HepG2 (cell line): ENCODE measurements at regions not wholly inside any gene's neighbourhood (a gene's known extent, or its start where the extent isn't known, plus 50 kb on each side); places are given as distances from the start of the nearest gene placed in this dataset.

ENCODE experiments used
- ATAC-seq: fragments of 200-7000 bp; cut with Tn5 transposase; 3 replicates; pipeline ENCODE4 v1.9.1; 2020; ENCODE audit warnings: mild to moderate bottlenecking, moderate library complexity
- BruUV-seq: library from RNA; stranded (reverse); fragments of 400-500 nt; replicated peaks from 2 replicates; lab custom pipeline; 2021; lab: Mats Ljungman, UMichigan
- CTCF ChIA-PET: fragments of 300-600 bp; formaldehyde crosslinking; extraction: SDS; loops from one replicate; lab custom pipeline; 2021; ENCODE audit warnings: low total read pairs, inconsistent platforms, low intra/inter-chr PET ratio; lab: Yijun Ruan, JAX
- POLR2A ChIA-PET: fragments of 350-600 bp; sonication (Branson Sonifier 250); formaldehyde crosslinking; loops from one replicate; lab custom pipeline; 2020; ENCODE audit warnings: antibody characterized with exemption, inconsistent platforms; lab: Yijun Ruan, JAX
- DNase-seq: peaks from one replicate; pipeline ENCODE4 v3.0.0-alpha.2; 2015; ENCODE audit warnings: low spot score
- FAIRE-seq: peaks from 3 replicates; lab custom pipeline; 2011; peaks lifted over from hg19 to GRCh38; lab: Jason Lieb, UNC
- H2AFZ ChIP-seq: one replicate; pipeline ENCODE4 v1.6.1; 2011; ENCODE audit warnings: low read length, inconsistent platforms
- H3K27ac ChIP-seq: fragments of 300-600 bp; 3 replicates; pipeline ENCODE4 v1.8.0; 2011; ENCODE audit warnings: mixed run types, mild to moderate bottlenecking, mixed read lengths, low read length, inconsistent platforms; ENCODE audit not compliant: insufficient read depth; ENCODE audit errors: extremely low read length
- H3K27me3 ChIP-seq, 2 experiments: fragments of 200-600 bp in 1 of 2; 2 replicates in 1 of 2; 3 replicates in 1 of 2; pipeline versions ENCODE4 v1.6.0 to v1.8.0; 2011; ENCODE audit warnings: low read length in 2 of 2, mild to moderate bottlenecking in 2 of 2, moderate library complexity in 2 of 2, inconsistent platforms in 1 of 2; ENCODE audit not compliant: insufficient read depth in 2 of 2, control insufficient read depth in 1 of 2
- H3K36me3 ChIP-seq, 2 experiments: fragments of 200-600 bp in 1 of 2; replicated peaks in 1 of 2; 2 replicates in 1 of 2; 3 replicates in 1 of 2; pipeline versions ENCODE4 v1.5.1 to v1.8.0; 2011; ENCODE audit warnings: low read length in 2 of 2, inconsistent platforms in 1 of 2; ENCODE audit not compliant: insufficient read depth in 2 of 2, control insufficient read depth in 1 of 2
- H3K4me1 ChIP-seq: 2 replicates; pipeline ENCODE4 v1.5.1; 2012; ENCODE audit warnings: low read length, inconsistent platforms; ENCODE audit not compliant: insufficient read depth
- H3K4me2 ChIP-seq: 2 replicates; pipeline ENCODE4 v1.6.0; 2011; ENCODE audit warnings: low read depth, low read length, inconsistent platforms
- H3K4me3 ChIP-seq, 3 experiments: fragments of 200-600 bp in 1 of 3; sonication (generic), shearing (Covaris generic) in 1 of 3; replicated peaks in 1 of 3; 2 replicates each; pipeline ENCODE4 v1.5.1; 2011 to 2016; ENCODE audit warnings: low read length in 3 of 3, inconsistent platforms in 2 of 3, low read depth in 2 of 3, mild to moderate bottlenecking in 2 of 3, control low read depth in 1 of 3, mixed read lengths in 1 of 3; ENCODE audit not compliant: insufficient read depth in 1 of 3
- H3K79me2 ChIP-seq: one replicate; pipeline ENCODE4 v1.6.1; 2011; ENCODE audit warnings: low read length, inconsistent platforms; ENCODE audit not compliant: insufficient read depth
- H3K9ac ChIP-seq: 2 replicates; pipeline ENCODE4 v1.6.0; 2011; ENCODE audit warnings: mild to moderate bottlenecking, low read depth, low read length, inconsistent platforms; ENCODE audit not compliant: insufficient read depth
- H3K9me3 ChIP-seq: 2 replicates; pipeline ENCODE4 v1.5.1; 2012; ENCODE audit warnings: mild to moderate bottlenecking, low read length
- H4K20me1 ChIP-seq: 2 replicates; pipeline ENCODE4 v1.6.0; 2011; ENCODE audit warnings: inconsistent platforms, mild to moderate bottlenecking, low read length, moderate library complexity; ENCODE audit not compliant: insufficient read depth
- HNF4G ChIP-seq, 2 experiments: sonication (generic) in 1 of 2; formaldehyde crosslinking in 1 of 2; IDR thresholded peaks; 2 replicates each; pipeline versions ENCODE4 v1.4.0 to v1.6.1; 2011 to 2020; ENCODE audit warnings: borderline replicate concordance in 2 of 2, low read depth in 2 of 2, mild to moderate bottlenecking in 2 of 2, low read length in 1 of 2, missing genetic modification reagents in 1 of 2, moderate library complexity in 1 of 2
- RARG ChIP-seq: sonication (generic); formaldehyde crosslinking; IDR thresholded peaks from 2 replicates; pipeline ENCODE4 v1.4.0; 2020; ENCODE audit warnings: low read depth, mild to moderate bottlenecking, missing genetic modification reagents
- RXRB ChIP-seq: IDR thresholded peaks from 2 replicates; pipeline ENCODE4 v1.6.1; 2016; ENCODE audit warnings: borderline replicate concordance, missing genetic modification reagents, missing compliant biosample characterization
- SCMH1 ChIP-seq: sonication (generic); formaldehyde crosslinking; IDR thresholded peaks from 2 replicates; pipeline ENCODE4 v1.9.0; 2021; ENCODE audit warnings: missing genetic modification reagents, mild to moderate bottlenecking, borderline replicate concordance
- TBX3 ChIP-seq: fragments of 450-650 bp; IDR thresholded peaks from 2 replicates; pipeline ENCODE4 v1.6.1; 2017; ENCODE audit warnings: antibody characterized with exemption, mild to moderate bottlenecking, inconsistent platforms, borderline replicate concordance
- U2AF1 ChIP-seq: fragments of 200-400 bp; formaldehyde crosslinking; optimal IDR thresholded peaks from 2 replicates; pipeline ENCODE3; 2017; ENCODE audit warnings: mild to moderate bottlenecking, low read depth, low read length
- ZC3H13 ChIP-seq: sonication (generic); formaldehyde crosslinking; IDR thresholded peaks from 2 replicates; pipeline ENCODE4 v1.8.1; 2023; ENCODE audit warnings: mild to moderate bottlenecking, missing genetic modification reagents, moderate library complexity
- ZFP36 ChIP-seq: fragments of 150-350 bp; IDR thresholded peaks from 2 replicates; pipeline ENCODE4 v1.6.1; 2018; ENCODE audit warnings: borderline replicate concordance, low read length, low read depth; ENCODE audit not compliant: partially characterized antibody
- ZNF235 ChIP-seq: sonication (generic); formaldehyde crosslinking; IDR thresholded peaks from 2 replicates; pipeline ENCODE4 v1.8.1; 2023; ENCODE audit warnings: mild to moderate bottlenecking, missing genetic modification reagents, borderline replicate concordance
- ZNF614 ChIP-seq: IDR thresholded peaks from 2 replicates; pipeline ENCODE4 v1.6.1; 2018; ENCODE audit warnings: missing biosample characterization, missing genetic modification reagents, inconsistent platforms, borderline replicate concordance
- ZNF724P ChIP-seq: sonication (generic); formaldehyde crosslinking; IDR thresholded peaks from 2 replicates; pipeline ENCODE4 v1.8.0; 2022; ENCODE audit warnings: missing genetic modification reagents, borderline replicate concordance
- ZNF780A ChIP-seq: sonication (generic); formaldehyde crosslinking; IDR thresholded peaks from 2 replicates; pipeline ENCODE4 v1.8.0; 2022; ENCODE audit warnings: mild to moderate bottlenecking, missing genetic modification reagents, moderate library complexity
- WGBS: methylation state at CpG from one replicate; pipeline ENCODE4 v1.1.6; 2017; ENCODE audit warnings: low lambda C conversion rate; 5-methylcytosine and 5-hydroxymethylcytosine counted together
- in situ Hi-C: cut with HindIII; loops from 2 replicates; pipeline ENCODE4 v1.10.0; 2017; ENCODE audit warnings: low pct_unique_long_range_greater_than_20kb; ENCODE audit not compliant: extremely low pct_ligation_motif_present
- intact Hi-C: fragments of 100-400 bp; cut with micrococcal nuclease; formaldehyde crosslinking; loops from one replicate; pipeline ENCODE4 v1.10.0; 2022; ENCODE audit not compliant: unreplicated experiment
- TF ChIP-seq, protein P1 (sequence below): sonication (generic); formaldehyde crosslinking; IDR thresholded peaks from 2 replicates; pipeline ENCODE4 v1.4.0; 2020; ENCODE audit warnings: missing genetic modification reagents
- TF ChIP-seq, protein P2 (sequence below): sonication (generic); formaldehyde crosslinking; IDR thresholded peaks from 2 replicates; pipeline ENCODE4 v1.4.0; 2020; ENCODE audit warnings: missing genetic modification reagents

DNA sequence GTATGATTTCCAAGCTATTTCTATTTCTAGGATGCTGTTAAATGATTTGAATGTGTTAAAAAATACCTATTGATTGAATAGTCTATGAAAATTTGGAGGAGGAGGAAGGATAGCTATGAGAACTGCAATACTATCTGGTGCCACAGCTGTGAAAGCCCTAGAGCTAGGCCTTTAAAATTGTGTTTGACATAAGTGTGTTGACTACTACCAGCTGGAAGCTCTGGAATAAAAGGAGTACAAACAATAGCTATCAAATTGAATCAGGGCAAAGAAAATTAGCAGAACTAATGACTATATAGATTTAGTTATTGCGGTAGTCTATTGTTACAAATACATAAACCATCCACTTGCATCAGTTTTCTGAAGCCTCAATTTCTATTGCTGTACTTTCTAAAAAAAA lies 124.8 kb upstream of the CNTN5 start:
- DNase-seq (no peak), FAIRE-seq (no peak), ATAC-seq (no peak)
- Histone ChIP-seq H2AFZ (no peak overlapping the region), H3K4me1 (no peaks in the 10 kb centered on the region), H3K27ac (no peak overlapping the region), H3K4me3 (no peak overlapping the region), H3K4me2 (no peak overlapping the region), H3K27me3 (no peaks in the 10 kb centered on the region), H3K9ac (no peak overlapping the region), H3K36me3 (no peaks in the 10 kb centered on the region), H3K79me2 (no peaks in the 10 kb centered on the region), H3K9me3 (peaks cover 60% of the 10 kb centered on the region), H4K20me1 (no peaks in the 10 kb centered on the region)
- intact Hi-C loops (no loop called here), in situ Hi-C loops (no loop called here)
- WGBS, result 0% methylated on average over 1 of the region's 1 CpG
- ChIA-PET CTCF (no interaction called here), POLR2A (no interaction called here)
- BruUV-seq, result no TSS peak
- TF ChIP-seq U2AF1 (no peak), ZNF724P (CRISPR knock-in tag) (no peak), RXRB (CRISPR knock-in tag) (no peak), ZC3H13 (CRISPR knock-in tag) (no peak), ZFP36 (no peak), TBX3 (no peak), HNF4G (IDR thresholded peaks at IDR 0.05; ENCODE audit: borderline replicate concordance, low read depth, low read length) (no peak), HNF4G (CRISPR knock-in tag; IDR thresholded peaks at IDR 0.05; ENCODE audit: borderline replicate concordance, low read depth) (no peak), SCMH1 (CRISPR knock-in tag) (no peak), ZNF614 (no peak), ZNF780A (CRISPR knock-in tag) (no peak), RARG (CRISPR knock-in tag) (no peak), ZNF235 (CRISPR knock-in tag) (no peak)
- TF ChIP-seq, protein P1, sequence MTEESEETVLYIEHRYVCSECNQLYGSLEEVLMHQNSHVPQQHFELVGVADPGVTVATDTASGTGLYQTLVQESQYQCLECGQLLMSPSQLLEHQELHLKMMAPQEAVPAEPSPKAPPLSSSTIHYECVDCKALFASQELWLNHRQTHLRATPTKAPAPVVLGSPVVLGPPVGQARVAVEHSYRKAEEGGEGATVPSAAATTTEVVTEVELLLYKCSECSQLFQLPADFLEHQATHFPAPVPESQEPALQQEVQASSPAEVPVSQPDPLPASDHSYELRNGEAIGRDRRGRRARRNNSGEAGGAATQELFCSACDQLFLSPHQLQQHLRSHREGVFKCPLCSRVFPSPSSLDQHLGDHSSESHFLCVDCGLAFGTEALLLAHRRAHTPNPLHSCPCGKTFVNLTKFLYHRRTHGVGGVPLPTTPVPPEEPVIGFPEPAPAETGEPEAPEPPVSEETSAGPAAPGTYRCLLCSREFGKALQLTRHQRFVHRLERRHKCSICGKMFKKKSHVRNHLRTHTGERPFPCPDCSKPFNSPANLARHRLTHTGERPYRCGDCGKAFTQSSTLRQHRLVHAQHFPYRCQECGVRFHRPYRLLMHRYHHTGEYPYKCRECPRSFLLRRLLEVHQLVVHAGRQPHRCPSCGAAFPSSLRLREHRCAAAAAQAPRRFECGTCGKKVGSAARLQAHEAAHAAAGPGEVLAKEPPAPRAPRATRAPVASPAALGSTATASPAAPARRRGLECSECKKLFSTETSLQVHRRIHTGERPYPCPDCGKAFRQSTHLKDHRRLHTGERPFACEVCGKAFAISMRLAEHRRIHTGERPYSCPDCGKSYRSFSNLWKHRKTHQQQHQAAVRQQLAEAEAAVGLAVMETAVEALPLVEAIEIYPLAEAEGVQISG (CRISPR knock-in tag), result no peak
- TF ChIP-seq, protein P2, sequence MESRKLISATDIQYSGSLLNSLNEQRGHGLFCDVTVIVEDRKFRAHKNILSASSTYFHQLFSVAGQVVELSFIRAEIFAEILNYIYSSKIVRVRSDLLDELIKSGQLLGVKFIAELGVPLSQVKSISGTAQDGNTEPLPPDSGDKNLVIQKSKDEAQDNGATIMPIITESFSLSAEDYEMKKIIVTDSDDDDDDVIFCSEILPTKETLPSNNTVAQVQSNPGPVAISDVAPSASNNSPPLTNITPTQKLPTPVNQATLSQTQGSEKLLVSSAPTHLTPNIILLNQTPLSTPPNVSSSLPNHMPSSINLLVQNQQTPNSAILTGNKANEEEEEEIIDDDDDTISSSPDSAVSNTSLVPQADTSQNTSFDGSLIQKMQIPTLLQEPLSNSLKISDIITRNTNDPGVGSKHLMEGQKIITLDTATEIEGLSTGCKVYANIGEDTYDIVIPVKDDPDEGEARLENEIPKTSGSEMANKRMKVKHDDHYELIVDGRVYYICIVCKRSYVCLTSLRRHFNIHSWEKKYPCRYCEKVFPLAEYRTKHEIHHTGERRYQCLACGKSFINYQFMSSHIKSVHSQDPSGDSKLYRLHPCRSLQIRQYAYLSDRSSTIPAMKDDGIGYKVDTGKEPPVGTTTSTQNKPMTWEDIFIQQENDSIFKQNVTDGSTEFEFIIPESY (CRISPR knock-in tag), result no peak
